Activated CD4-positive, alpha-beta T cell treated with anti-CD3 and anti-CD28 coated beads, Interleukin-2, Interleukin-4, amounts not matched to agents 100 ng/mL and 50 ng/mL, durations not matched to agents 16 hours and 8 hours (primary cell): ENCODE measurements at regions not wholly inside any gene's neighbourhood (a gene's known extent, or its start where the extent isn't known, plus 50 kb on each side); places are given as distances from the start of the nearest gene placed in this dataset.

Experiments
- DNase-seq: peaks from one replicate; pipeline ENCODE4 v3.0.0-alpha.2; 2020; ENCODE audit warnings: low spot score

- DNase-seq: no peak
Observed at GRCh38 chr1:195828325-195828724, 779.9 kb downstream of the KCNT2 start.

- DNase-seq: no peak
Observed at GRCh38 chr1:195820925-195821324, 787.3 kb downstream of the KCNT2 start.

GRCh38 chr1:195806060-195806459 is 802.2 kb downstream of the KCNT2 start:
- no peak for DNase-seq

- no peak for DNase-seq
Observed at GRCh38 chr1:195804547-195804946, 803.7 kb downstream of the KCNT2 start.

GRCh38 chr1:195799016-195799415 is 809.2 kb downstream of the KCNT2 start:
- DNase-seq: no peak

- no peak for DNase-seq
Observed at GRCh38 chr1:195794225-195794624, 814.0 kb downstream of the KCNT2 start.

- no peak for DNase-seq
Observed at GRCh38 chr1:195791796-195792195, 816.4 kb downstream of the KCNT2 start.

GRCh38 chr1:195790514-195791168 is 817.6 kb downstream of the KCNT2 start:
- DNase-seq: no peak

- no peak for DNase-seq
Observed at GRCh38 chr1:195789321-195789720, 818.9 kb downstream of the KCNT2 start.

- DNase-seq: no peak
Observed at GRCh38 chr1:195788721-195789120, 819.5 kb downstream of the KCNT2 start.

- no peak for DNase-seq
Observed at GRCh38 chr1:195785830-195786229, 822.4 kb downstream of the KCNT2 start.

GRCh38 chr1:195773931-195774330 is 834.3 kb downstream of the KCNT2 start:
- DNase-seq: no peak

- DNase-seq: no peak
Observed at GRCh38 chr1:195769461-195769860, 838.8 kb downstream of the KCNT2 start.

- no peak for DNase-seq
Observed at GRCh38 chr1:195768936-195769335, 839.3 kb downstream of the KCNT2 start.

- no peak for DNase-seq
Observed at GRCh38 chr1:195768377-195768776, 839.9 kb downstream of the KCNT2 start.

- DNase-seq: no peak
Observed at GRCh38 chr1:195766709-195767108, 841.5 kb downstream of the KCNT2 start.

- DNase-seq: no peak
Observed at GRCh38 chr1:195765099-195765498, 843.1 kb downstream of the KCNT2 start.

- no peak for DNase-seq
Observed at GRCh38 chr1:195763907-195764374, 844.3 kb downstream of the KCNT2 start.

GRCh38 chr1:195763146-195763906 is 844.9 kb downstream of the KCNT2 start:
- no peak for DNase-seq

GRCh38 chr1:195761104-195761503 is 847.1 kb downstream of the KCNT2 start:
- no peak for DNase-seq

GRCh38 chr1:195756109-195756508 is 852.1 kb downstream of the KCNT2 start:
- no peak for DNase-seq

GRCh38 chr1:195754874-195755273 is 853.4 kb downstream of the KCNT2 start:
- DNase-seq: no peak

- no peak for DNase-seq
Observed at GRCh38 chr1:195754303-195754702, 853.9 kb downstream of the KCNT2 start.

- no peak for DNase-seq
Observed at GRCh38 chr1:195748969-195749368, 859.3 kb downstream of the KCNT2 start.
